ENCODE measurements at regions not wholly inside any gene's neighbourhood (a gene's known extent, or its start where the extent isn't known, plus 50 kb on each side); places are given as distances from the start of the nearest gene placed in this dataset.
A peak's percentile ranks its signal among the peaks of the same experiment; 100 is the strongest.

- Histone ChIP-seq H3F3A (replicated peaks; ENCODE audit: low read depth) (no peaks in the 10 kb centered on the region), H3K4me2 (no peak overlapping the region), H3K36me3 (ENCODE audit: insufficient read depth) (no peaks in the 10 kb centered on the region; the same call in 1 of the 2 replicates), H3K27ac (ENCODE audit: low read depth) (no peak overlapping the region), H3K27me3 (ENCODE audit: insufficient read depth) (no peaks in the 10 kb centered on the region), H3K4me3 (no peak overlapping the region), H2AFZ (no peak overlapping the region), H3K4me1 (ENCODE audit: insufficient read depth) (no peaks in the 10 kb centered on the region), H4K20me1 (replicated peaks; ENCODE audit: insufficient read depth) (no peaks in the 10 kb centered on the region), H3K79me2 (replicated peaks; ENCODE audit: insufficient read depth) (no peaks in the 10 kb centered on the region), H3K9me2 (ENCODE audit: insufficient read depth) (no peaks in the 10 kb centered on the region)
- TF ChIP-seq ZNF462 (CRISPR knock-in tag; IDR thresholded peaks at IDR 0.05) (no peak), ETS1 (IDR thresholded peaks at IDR 0.05) (no peak), EZH2 (IDR thresholded peaks at IDR 0.05; ENCODE audit: low read depth, unreplicated experiment) (no peak), ZNF331 (CRISPR knock-in tag; IDR thresholded peaks at IDR 0.05; ENCODE audit: low read depth) (no peak), JUNB (IDR thresholded peaks at IDR 0.05; ENCODE audit: unreplicated experiment) (no peak), ZNF114 (CRISPR knock-in tag; IDR thresholded peaks at IDR 0.05) (no peak)
- TF ChIP-seq, protein P1, sequence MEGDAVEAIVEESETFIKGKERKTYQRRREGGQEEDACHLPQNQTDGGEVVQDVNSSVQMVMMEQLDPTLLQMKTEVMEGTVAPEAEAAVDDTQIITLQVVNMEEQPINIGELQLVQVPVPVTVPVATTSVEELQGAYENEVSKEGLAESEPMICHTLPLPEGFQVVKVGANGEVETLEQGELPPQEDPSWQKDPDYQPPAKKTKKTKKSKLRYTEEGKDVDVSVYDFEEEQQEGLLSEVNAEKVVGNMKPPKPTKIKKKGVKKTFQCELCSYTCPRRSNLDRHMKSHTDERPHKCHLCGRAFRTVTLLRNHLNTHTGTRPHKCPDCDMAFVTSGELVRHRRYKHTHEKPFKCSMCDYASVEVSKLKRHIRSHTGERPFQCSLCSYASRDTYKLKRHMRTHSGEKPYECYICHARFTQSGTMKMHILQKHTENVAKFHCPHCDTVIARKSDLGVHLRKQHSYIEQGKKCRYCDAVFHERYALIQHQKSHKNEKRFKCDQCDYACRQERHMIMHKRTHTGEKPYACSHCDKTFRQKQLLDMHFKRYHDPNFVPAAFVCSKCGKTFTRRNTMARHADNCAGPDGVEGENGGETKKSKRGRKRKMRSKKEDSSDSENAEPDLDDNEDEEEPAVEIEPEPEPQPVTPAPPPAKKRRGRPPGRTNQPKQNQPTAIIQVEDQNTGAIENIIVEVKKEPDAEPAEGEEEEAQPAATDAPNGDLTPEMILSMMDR (conservative IDR thresholded peaks at IDR 0.05; ENCODE audit: low read depth in 2 of 2), result peak; percentile 52 to 62
- Mint-ChIP-seq H3K27me3 (ENCODE audit: insufficient read depth, low read depth, poor library complexity) (no peaks in the 10 kb centered on the region), H3K4me1 (no peaks in the 10 kb centered on the region), H3K4me3 (no peak overlapping the region), H3K36me3 (ENCODE audit: low read depth) (peaks cover 22% of the 10 kb centered on the region), H3K9me3 (peaks cover 94% of the 10 kb centered on the region), H3K27ac (no peak overlapping the region)
- DNase-seq (ENCODE audit: low spot score) (peak; percentile 59), ATAC-seq (no peak)
Measured at GRCh38 chr12:127363392-127363791, 903.6 kb upstream of the TMEM132C start.
